ENCODE measurements at regions not wholly inside any gene's neighbourhood (a gene's known extent, or its start where the extent isn't known, plus 50 kb on each side); places are given as distances from the start of the nearest gene placed in this dataset.

GRCh38 chr3:34511891-34512290 is 713.5 kb downstream of the PDCD6IP start:
- TF ChIP-seq CTCF (IDR thresholded peaks at IDR 0.05) = no peak
- no peak for TF ChIP-seq POLR2AphosphoS5 (IDR thresholded peaks at IDR 0.05)

All from sigmoid colon (tissue), 4 donors.